Fibroblast of pulmonary artery (primary cell): ENCODE measurements at regions not wholly inside any gene's neighbourhood (a gene's known extent, or its start where the extent isn't known, plus 50 kb on each side); places are given as distances from the start of the nearest gene placed in this dataset.

Experiments used
- DNase-seq: peaks from one replicate; pipeline ENCODE4 v3.0.0-alpha.2; 2010; ENCODE audit warnings: low read depth
- H3K4me3 ChIP-seq: replicated peaks from 2 replicates; pipeline ENCODE4 v1.5.1; 2011; ENCODE audit warnings: low read depth, mild to moderate bottlenecking, control low read depth, low read length, moderate library complexity
- CTCF ChIP-seq: IDR thresholded peaks from 2 replicates; pipeline ENCODE4 v1.5.1; 2011; ENCODE audit warnings: mild to moderate bottlenecking, control low read depth, low read length, inconsistent platforms; ENCODE audit errors: missing control alignments

- no peak for TF ChIP-seq CTCF
- DNase-seq = peak; percentile 33
- no peak overlapping the region for H3K4me3 ChIP-seq
Observed at GRCh38 chr2:152825834-152826233, 107.4 kb downstream of the ARL6IP6 start.

- TF ChIP-seq CTCF = no peak
- no peak overlapping the region for H3K4me3 ChIP-seq
- DNase-seq = no peak
Observed at GRCh38 chr2:152823905-152824304, 105.5 kb downstream of the ARL6IP6 start.

- TF ChIP-seq CTCF = no peak
- peak; percentile 13 for DNase-seq
Observed at GRCh38 chr2:152822676-152823075, 104.3 kb downstream of the ARL6IP6 start.

GRCh38 chr2:152820048-152820447, 101.6 kb downstream of the ARL6IP6 start:
- TF ChIP-seq CTCF = no peak
- no peak overlapping the region for H3K4me3 ChIP-seq
- no peak for DNase-seq

More at GRCh38 chr2:152822676-152823075, 104.3 kb downstream of the ARL6IP6 start:
- no peak overlapping the region for H3K4me3 ChIP-seq

GRCh38 chr2:152815634-152816257, 97.3 kb downstream of the ARL6IP6 start:
- no peak for DNase-seq
- no peak overlapping the region for H3K4me3 ChIP-seq
- TF ChIP-seq CTCF = no peak

GRCh38 chr2:152814475-152815030, 96.1 kb downstream of the ARL6IP6 start:
- H3K4me3 ChIP-seq = no peak overlapping the region
- no peak for TF ChIP-seq CTCF
- no peak for DNase-seq

GRCh38 chr2:152813351-152813750, 94.9 kb downstream of the ARL6IP6 start:
- no peak for TF ChIP-seq CTCF
- DNase-seq = no peak
- H3K4me3 ChIP-seq = no peak overlapping the region
